SU-DHL-6 (cell line): ENCODE measurements at regions not wholly inside any gene's neighbourhood (a gene's known extent, or its start where the extent isn't known, plus 50 kb on each side); places are given as distances from the start of the nearest gene placed in this dataset.

Source experiments
- EZH2phosphoT487 ChIP-seq: fragments of 200-600 bp; sonication (generic), shearing (Covaris generic); conservative IDR thresholded peaks from 2 replicates; pipeline ENCODE4 v1.6.1; 2018; ENCODE audit warnings: mild to moderate bottlenecking, antibody characterized with exemption, low read length, moderate library complexity, mixed read lengths
- TF ChIP-seq, protein P1 (sequence below): fragments of 200-600 bp; sonication (generic); IDR thresholded peaks from one replicate; pipeline ENCODE4 v1.5.1; 2017; ENCODE audit warnings: antibody characterized with exemption, mild to moderate bottlenecking, low read length, moderate library complexity; ENCODE audit not compliant: insufficient read depth, poor library complexity, severe bottlenecking

DNA sequence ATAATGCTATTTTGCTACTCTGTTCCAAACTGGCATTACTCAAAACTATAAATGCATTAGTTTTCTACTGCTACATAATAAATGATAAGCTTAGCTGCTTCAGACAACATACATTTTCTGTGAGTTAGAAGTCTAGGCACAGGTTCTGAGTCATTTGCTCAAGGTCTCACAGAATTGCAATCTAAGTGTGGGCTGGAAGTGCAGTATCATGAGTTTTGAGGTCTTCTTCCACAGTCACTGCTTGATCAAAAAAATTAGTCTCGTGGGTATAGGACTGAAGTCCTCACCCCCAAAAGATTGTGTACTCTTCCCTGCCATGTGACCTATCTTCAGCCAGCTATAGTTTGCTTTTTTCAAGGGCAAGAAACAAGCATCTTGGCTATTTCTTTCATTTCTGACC is 676.9 kb downstream of the ADCYAP1 start:
- TF ChIP-seq, protein P1, sequence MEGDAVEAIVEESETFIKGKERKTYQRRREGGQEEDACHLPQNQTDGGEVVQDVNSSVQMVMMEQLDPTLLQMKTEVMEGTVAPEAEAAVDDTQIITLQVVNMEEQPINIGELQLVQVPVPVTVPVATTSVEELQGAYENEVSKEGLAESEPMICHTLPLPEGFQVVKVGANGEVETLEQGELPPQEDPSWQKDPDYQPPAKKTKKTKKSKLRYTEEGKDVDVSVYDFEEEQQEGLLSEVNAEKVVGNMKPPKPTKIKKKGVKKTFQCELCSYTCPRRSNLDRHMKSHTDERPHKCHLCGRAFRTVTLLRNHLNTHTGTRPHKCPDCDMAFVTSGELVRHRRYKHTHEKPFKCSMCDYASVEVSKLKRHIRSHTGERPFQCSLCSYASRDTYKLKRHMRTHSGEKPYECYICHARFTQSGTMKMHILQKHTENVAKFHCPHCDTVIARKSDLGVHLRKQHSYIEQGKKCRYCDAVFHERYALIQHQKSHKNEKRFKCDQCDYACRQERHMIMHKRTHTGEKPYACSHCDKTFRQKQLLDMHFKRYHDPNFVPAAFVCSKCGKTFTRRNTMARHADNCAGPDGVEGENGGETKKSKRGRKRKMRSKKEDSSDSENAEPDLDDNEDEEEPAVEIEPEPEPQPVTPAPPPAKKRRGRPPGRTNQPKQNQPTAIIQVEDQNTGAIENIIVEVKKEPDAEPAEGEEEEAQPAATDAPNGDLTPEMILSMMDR: no peak
- TF ChIP-seq EZH2phosphoT487: no peak
